SKM-1 treated with dmso at 0.1 percent for 144 hours (cell line): ENCODE measurements at regions not wholly inside any gene's neighbourhood (a gene's known extent, or its start where the extent isn't known, plus 50 kb on each side); places are given as distances from the start of the nearest gene placed in this dataset.
"Not testable (repeated sequence)": the region's sequence is repeated elsewhere in the genome, so short reads cannot be mapped to it uniquely, and the experiment has no call there.

Source experiments
- DNase-seq: peaks from one replicate; lab custom pipeline; 2025; ENCODE audit not compliant: unreplicated experiment; lab: John Stamatoyannopoulos, UW

GRCh38 chr11:69869311-69869939 lies 50.2 kb upstream of the FGF3 start:
- DNase-seq, result no peak

DNA sequence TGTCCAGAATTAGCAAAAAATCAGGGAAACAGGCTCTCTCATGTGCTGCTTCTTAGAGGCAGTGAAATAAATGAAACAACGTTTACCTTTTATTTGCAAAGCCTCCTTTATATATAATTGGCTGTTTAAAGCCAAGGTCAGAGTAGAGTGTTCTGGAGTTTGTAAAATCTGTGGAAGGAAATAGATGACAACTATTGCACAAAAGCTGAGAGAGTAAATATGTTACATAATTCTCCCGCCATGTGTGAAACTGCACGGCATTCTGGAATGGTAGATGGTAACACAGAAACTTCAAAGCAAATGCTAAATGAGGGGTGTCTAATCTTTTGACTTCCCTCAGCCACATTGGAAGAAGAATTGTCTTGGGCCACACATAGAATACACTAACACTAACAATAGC lies 51.5 kb upstream of the FGF3 start:
- DNase-seq, result no peak

- DNase-seq, result no peak
Observed at GRCh38 chr11:69873166-69874077, 54.2 kb upstream of the FGF3 start.

DNA sequence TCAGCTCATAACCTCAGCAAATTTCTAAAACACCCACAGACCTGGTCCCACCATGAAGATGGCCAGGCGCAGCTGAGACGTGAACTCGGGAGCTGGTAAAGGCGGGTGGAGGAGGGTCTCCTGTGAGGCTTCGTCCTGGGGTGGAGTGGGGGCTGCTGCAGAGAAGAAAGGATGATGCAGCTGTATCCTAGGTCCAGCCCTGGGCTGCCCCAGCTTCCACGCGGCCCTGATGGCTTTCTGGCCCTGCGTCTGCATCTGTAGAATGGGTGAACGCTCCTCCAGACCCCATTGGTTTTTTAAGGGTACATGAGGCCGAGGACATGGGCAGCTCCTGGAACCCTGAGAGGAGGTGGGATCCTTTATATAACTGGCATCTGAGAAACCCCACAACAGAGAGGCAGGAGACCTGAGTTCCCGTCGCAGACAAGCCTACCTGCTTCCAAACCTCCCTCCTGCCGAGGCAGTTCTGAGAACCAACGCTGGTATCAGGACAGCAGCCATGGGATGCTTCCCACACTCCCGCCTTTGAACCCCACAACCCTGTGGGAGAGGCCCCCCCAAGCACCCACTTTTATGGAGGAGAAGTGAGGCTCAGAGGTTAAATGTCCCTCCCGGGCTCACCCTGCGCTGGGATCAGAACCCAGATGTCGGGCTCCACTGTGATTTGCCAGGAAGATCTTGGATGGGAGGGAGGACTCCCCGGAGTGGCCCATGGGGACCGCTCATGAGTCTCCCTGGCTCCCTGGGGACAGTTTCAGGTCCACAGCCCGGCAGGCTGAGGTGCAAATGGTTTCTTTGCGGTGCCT lies 55.2 kb upstream of the FGF3 start:
- DNase-seq, result no peak

DNA sequence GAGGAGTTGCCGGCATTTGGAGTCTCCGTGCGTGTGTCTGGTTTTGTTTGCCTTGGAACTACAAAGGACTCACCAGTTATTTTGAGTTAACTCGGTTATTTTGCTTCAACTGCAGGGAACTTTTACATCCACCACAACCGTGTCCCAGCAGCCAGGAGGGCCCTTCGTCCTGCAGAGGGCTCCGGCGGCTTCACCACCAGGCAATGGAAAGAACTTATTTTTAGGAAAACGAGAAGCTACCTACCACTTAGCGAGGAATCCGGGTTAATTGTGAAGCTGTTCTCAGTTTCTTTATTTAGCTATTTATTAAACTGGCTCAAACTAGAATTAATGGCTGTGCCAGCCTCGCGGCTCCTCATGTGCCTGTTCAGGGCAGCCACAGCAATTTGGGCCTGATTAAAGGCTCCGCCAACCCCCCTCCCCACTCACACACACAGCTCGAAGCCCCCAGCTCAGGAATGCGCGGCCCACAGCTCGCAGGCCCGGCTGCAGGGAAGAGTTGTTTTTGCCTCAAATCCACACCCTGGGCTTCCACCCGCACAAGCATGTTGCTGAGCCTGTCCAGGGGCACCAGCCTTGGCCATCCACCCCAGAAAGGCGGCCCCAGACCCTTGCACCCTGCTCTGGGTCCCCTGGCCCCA lies 55.9 kb upstream of the FGF3 start:
- no peak for DNase-seq

GRCh38 chr11:69876013-69876412 lies 56.8 kb upstream of the FGF3 start:
- DNase-seq, result no peak

- DNase-seq, result no peak
Observed at GRCh38 chr11:69877235-69877634, 58.0 kb upstream of the FGF3 start.

- not testable (repeated sequence) for DNase-seq
Observed at GRCh38 chr11:69877704-69878103, 58.5 kb upstream of the FGF3 start.

- no peak for DNase-seq
Observed at GRCh38 chr11:69878144-69878883, 59.1 kb upstream of the FGF3 start.

- no peak for DNase-seq
Observed at GRCh38 chr11:69878927-69879728, 59.9 kb upstream of the FGF3 start.

- DNase-seq, result no peak
Observed at GRCh38 chr11:69879729-69880005, 60.5 kb upstream of the FGF3 start.

DNA sequence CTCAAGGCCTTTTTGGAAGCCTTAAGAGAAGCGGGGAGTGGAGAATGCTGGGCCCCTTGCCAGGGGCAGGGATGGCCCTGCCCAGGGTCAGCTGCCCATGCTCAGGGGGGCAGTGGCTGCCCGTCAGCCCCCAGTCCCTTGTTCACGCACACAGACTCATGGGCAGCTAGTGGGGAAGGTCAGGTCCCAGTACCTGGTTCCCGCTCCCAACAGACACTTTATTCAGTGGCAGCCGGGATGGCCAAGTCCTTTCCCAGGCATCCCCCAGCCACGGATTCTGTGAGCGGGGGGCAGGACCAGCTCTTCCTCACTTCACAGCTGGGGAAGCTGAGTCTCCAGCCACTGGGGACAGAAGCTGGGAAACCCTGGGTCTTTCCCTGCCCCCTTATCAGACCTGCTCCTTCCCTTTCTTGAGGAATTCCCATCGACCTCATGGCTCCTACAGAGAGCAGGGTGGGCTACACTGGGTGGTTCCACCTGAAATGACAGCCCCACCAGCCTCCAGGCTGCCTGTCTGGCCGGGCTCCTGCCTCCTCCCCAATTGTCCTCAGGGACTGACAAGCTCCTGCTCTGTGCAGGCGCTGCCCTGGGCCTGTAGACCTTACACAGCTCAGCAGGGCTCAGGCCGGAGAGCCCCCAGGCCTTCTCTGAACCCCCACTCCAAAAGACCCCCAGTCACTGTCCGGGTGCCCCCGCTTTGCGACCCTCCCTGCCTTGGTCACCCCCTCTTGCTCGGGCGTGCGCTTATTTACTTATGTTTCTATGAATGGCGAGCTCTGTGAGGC lies 61.0 kb upstream of the FGF3 start:
- no peak for DNase-seq

DNA sequence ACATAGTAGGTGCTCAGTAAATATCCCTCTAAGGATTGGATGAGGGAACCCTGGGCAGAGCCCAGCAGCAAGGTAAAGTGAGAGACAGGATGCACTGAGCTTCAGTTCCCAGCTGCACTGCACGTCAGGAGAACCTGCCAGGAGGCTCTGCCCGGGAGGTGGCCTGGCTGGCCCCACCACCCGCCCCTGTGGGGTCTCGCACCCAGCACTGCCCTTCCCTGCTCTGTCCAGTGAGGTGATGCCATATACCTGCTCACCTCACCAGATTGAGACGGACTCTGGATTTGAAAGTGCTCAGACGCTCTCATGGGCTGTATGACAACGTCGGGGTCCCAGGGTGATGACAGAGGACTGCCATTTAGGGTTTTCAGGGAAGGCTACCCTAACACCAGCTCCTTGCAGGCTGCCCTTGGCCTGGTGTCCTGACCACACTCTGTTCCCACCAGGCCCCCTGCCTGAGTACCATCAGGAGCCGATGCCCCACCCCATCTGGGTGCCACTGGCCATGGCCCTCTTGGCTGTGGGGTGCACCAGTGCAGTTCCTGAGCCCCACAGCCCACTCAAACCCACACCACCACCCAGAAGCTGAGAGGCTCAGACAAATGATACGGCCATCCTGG lies 61.7 kb upstream of the FGF3 start:
- DNase-seq, result no peak

DNA sequence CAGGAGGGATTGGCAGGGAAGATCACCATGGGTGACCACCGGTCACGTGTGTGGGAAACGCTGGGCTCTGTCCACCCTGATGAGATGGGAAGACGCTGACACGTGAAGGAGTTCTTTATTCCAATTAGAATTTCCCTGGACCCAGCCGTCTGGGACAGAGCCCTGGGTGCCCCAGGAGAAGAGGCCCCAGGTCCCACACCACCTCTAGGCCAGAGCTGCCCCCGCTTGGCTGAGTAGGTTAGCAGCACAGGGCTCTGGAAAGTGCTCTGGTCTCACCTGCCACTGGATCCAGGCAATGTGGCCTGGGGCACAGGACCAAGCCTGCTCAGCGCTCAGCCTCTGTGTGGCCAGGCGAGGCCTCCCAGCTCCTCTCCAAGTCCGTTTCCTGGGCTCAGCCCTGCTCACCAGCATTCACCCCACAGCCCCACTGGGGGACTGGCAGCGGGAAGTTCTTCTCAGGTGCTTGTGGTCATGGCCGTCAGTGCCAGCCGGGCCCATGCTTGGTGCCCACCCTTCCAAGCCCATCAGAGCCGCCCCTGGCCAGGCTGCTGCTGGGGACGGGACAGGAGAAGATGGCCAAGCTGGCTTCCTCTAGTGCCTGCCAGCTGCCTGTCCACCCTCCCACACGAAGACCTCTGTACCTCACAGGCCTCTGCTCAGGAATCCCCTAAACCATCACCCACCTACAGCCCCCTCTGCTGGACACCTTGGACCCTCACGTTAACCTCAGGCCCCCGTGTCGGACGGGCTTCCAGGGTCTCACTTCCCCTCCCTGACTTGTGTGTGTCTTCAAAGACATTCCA lies 62.5 kb upstream of the FGF3 start:
- no peak for DNase-seq

GRCh38 chr11:69882270-69882608 lies 63.0 kb upstream of the FGF3 start:
- DNase-seq, result no peak

GRCh38 chr11:69883292-69884255 lies 64.4 kb upstream of the FGF3 start:
- no peak for DNase-seq

DNA sequence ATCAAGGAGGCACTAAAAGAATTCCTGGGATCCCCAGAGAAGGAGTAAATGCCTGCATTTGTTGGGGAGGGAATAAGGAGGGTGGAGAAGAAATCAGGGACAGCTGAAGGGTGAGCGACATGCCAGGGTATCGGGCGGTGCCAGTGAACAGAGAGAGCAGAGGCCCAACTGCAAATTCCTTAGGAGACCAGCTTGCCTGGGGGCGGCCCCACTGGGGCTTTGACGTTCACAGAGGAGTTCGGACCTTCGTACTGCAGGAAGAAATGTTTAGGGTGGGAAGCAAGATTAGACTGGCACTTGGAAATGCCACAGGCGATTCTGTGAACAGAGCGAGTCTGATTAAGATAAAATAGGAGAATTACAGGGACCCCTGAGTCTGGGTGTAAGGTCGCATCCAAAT lies 65.1 kb upstream of the FGF3 start:
- no peak for DNase-seq
